ENCODE measurements at regions not wholly inside any gene's neighbourhood (a gene's known extent, or its start where the extent isn't known, plus 50 kb on each side); places are given as distances from the start of the nearest gene placed in this dataset.

DNA sequence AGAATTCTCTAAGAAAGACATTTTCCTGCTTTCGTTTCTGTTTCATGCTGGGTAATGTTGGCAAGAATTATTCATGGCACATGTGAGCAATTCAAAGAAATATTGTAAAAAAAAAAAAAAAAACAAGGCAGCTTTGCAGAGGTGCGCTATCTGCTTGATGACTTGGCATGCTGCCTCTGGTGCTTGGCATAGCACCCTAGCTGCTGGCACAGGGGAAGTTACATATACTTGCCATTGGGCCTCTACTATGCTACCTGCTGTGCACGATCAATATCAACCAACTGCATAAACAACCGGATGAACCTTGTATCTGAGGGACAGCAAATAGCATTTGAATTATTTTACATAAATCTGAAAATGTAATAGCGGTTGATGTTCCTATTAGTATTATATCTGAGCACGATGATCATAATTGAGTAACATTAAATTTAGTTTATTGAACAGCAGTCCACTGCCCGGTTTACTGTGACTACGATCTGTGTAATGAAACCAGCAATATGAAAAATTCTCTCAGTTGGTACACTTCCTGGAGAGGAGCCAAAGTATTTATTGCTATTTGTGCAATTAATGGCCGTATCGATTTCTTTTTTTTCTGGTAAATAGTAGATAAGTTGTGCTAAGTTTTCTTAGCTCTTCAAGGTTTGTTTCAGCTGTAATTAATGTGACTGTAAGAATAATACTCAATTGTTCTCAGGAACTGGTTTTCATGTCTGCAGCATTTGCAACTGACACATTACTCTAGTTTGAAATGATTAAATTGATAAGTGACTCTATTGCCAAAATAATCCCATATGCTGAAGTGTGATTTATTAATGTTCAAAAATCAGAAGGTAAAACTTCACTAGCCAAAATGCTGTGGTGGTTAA, 717.3 kb downstream of the DACH1 start:
- Histone ChIP-seq H3K4me1 (ENCODE audit: insufficient read depth, low read length) (no peaks in the 10 kb centered on the region), H3K4me3 (replicated peaks in 1 of 3; ENCODE audit: insufficient read depth in 1 of 3, low read depth in 2 of 3, low read length in 3 of 3) (no peak overlapping the region), H3K9ac (ENCODE audit: insufficient read depth, low read depth, low read length) (no peak overlapping the region), H4K20me1 (ENCODE audit: insufficient read depth, low read length) (no peaks in the 10 kb centered on the region), H2AFZ (ENCODE audit: low read length) (no peak overlapping the region), H3K36me3 (replicated peaks in 1 of 2; ENCODE audit: control insufficient read depth in 1 of 2, insufficient read depth in 2 of 2, low read length in 2 of 2) (no peaks in the 10 kb centered on the region), H3K27ac (ENCODE audit: extremely low read length, insufficient read depth, low read length) (no peak overlapping the region), H3K9me3 (ENCODE audit: low read length) (no peaks in the 10 kb centered on the region), H3K4me2 (ENCODE audit: low read depth, low read length) (no peak overlapping the region), H3K79me2 (ENCODE audit: insufficient read depth, low read length) (no peaks in the 10 kb centered on the region), H3K27me3 (ENCODE audit: control insufficient read depth in 1 of 2, insufficient read depth in 2 of 2, low read length in 2 of 2) (no peaks in the 10 kb centered on the region)
- no peak for DNase-seq (ENCODE audit: low spot score)
- FAIRE-seq = no peak
- ChIA-PET CTCF (ENCODE audit: low intra/inter-chr PET ratio, low total read pairs) (no interaction called here), POLR2A (no interaction called here)
- 5% methylated on average over 10 of the region's 10 CpGs for WGBS (ENCODE audit: low lambda C conversion rate)
- no TSS peak for BruUV-seq (replicated peaks)
- no peak for TF ChIP-seq ZIK1 (CRISPR knock-in tag; IDR thresholded peaks at IDR 0.05; ENCODE audit: borderline replicate concordance, low read depth)
- no peak for ATAC-seq
- in situ Hi-C loops (cut with HindIII; ENCODE audit: extremely low pct_ligation_motif_present, low pct_unique_long_range_greater_than_20kb) = no loop called here
- intact Hi-C loops (cut with micrococcal nuclease; ENCODE audit: unreplicated experiment) = no loop called here

DNA sequence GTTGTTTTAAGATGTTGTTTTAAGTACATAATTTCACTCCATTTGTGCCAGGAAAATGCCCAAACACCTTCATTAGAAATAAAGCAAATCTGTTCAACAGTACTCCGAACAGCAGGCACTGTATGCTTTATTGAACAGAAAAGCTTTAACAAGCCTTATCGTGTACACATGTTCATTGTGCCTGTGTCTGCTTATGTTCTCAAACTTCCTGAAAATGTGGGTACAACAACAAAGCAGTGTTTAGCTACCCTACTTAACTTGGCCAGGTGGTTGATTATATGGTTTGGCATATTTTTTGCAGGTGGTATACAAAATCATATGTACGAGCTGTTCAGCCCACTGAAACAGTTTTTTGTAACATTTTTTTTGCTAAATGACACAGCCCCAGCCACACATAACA, 718.0 kb downstream of the DACH1 start:
- Histone ChIP-seq H4K20me1 (ENCODE audit: insufficient read depth, low read length) (no peaks in the 10 kb centered on the region), H3K79me2 (ENCODE audit: insufficient read depth, low read length) (no peaks in the 10 kb centered on the region), H3K36me3 (replicated peaks in 1 of 2; ENCODE audit: control insufficient read depth in 1 of 2, insufficient read depth in 2 of 2, low read length in 2 of 2) (no peaks in the 10 kb centered on the region), H3K4me1 (ENCODE audit: insufficient read depth, low read length) (no peaks in the 10 kb centered on the region), H3K27me3 (ENCODE audit: control insufficient read depth in 1 of 2, insufficient read depth in 2 of 2, low read length in 2 of 2) (no peaks in the 10 kb centered on the region), H2AFZ (ENCODE audit: low read length) (no peak overlapping the region), H3K4me3 (replicated peaks in 1 of 3; ENCODE audit: insufficient read depth in 1 of 3, low read depth in 2 of 3, low read length in 3 of 3) (no peak overlapping the region), H3K4me2 (ENCODE audit: low read depth, low read length) (no peak overlapping the region), H3K27ac (ENCODE audit: extremely low read length, insufficient read depth, low read length) (no peak overlapping the region), H3K9ac (ENCODE audit: insufficient read depth, low read depth, low read length) (no peak overlapping the region), H3K9me3 (ENCODE audit: low read length) (no peaks in the 10 kb centered on the region)
- intact Hi-C loops (cut with micrococcal nuclease; ENCODE audit: unreplicated experiment) (no loop called here), in situ Hi-C loops (cut with HindIII; ENCODE audit: extremely low pct_ligation_motif_present, low pct_unique_long_range_greater_than_20kb) (no loop called here)
- 2% methylated on average over 3 of the region's 3 CpGs for WGBS (ENCODE audit: low lambda C conversion rate)
- no peak for DNase-seq (ENCODE audit: low spot score)
- no TSS peak for BruUV-seq (replicated peaks)
- POLR2A ChIA-PET = no interaction called here
- FAIRE-seq = no peak
- no peak for ATAC-seq
- CTCF ChIA-PET (ENCODE audit: low intra/inter-chr PET ratio, low total read pairs) = no interaction called here
- TF ChIP-seq POLR2G (IDR thresholded peaks at IDR 0.05; ENCODE audit: low read depth, low read length) (no peak), EEA1 (CRISPR knock-in tag; IDR thresholded peaks at IDR 0.05; ENCODE audit: borderline replicate concordance) (no peak), HNRNPH1 (optimal IDR thresholded peaks at IDR 0.05; ENCODE audit: low read depth, low read length) (no peak), RNF2 (conservative IDR thresholded peaks at IDR 0.05; ENCODE audit: low read depth) (no peak), HOXD1 (CRISPR knock-in tag; IDR thresholded peaks at IDR 0.05) (no peak), NR2F6 (IDR thresholded peaks at IDR 0.05) (no peak), NR2F6 (CRISPR knock-in tag; IDR thresholded peaks at IDR 0.05) (no peak), MYNN (CRISPR knock-in tag; IDR thresholded peaks at IDR 0.05; ENCODE audit: low read depth) (no peak), JARID2 (CRISPR knock-in tag; IDR thresholded peaks at IDR 0.05; ENCODE audit: insufficient replicate concordance) (no peak), ZNF143 (CRISPR knock-in tag; IDR thresholded peaks at IDR 0.05) (no peak), ZNF607 (CRISPR knock-in tag; IDR thresholded peaks at IDR 0.05; ENCODE audit: borderline replicate concordance) (no peak), ZNF292 (CRISPR knock-in tag; IDR thresholded peaks at IDR 0.05; ENCODE audit: borderline replicate concordance, low read depth) (no peak), U2AF2 (IDR thresholded peaks at IDR 0.05; ENCODE audit: low read depth, low read length) (no peak), ZNF20 (CRISPR knock-in tag; IDR thresholded peaks at IDR 0.05) (no peak), HMG20A (CRISPR knock-in tag; IDR thresholded peaks at IDR 0.05; ENCODE audit: borderline replicate concordance) (no peak)
- TF ChIP-seq, protein P1, sequence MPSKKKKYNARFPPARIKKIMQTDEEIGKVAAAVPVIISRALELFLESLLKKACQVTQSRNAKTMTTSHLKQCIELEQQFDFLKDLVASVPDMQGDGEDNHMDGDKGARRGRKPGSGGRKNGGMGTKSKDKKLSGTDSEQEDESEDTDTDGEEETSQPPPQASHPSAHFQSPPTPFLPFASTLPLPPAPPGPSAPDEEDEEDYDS (CRISPR knock-in tag; IDR thresholded peaks at IDR 0.05) = no peak
- TF ChIP-seq, protein P2, sequence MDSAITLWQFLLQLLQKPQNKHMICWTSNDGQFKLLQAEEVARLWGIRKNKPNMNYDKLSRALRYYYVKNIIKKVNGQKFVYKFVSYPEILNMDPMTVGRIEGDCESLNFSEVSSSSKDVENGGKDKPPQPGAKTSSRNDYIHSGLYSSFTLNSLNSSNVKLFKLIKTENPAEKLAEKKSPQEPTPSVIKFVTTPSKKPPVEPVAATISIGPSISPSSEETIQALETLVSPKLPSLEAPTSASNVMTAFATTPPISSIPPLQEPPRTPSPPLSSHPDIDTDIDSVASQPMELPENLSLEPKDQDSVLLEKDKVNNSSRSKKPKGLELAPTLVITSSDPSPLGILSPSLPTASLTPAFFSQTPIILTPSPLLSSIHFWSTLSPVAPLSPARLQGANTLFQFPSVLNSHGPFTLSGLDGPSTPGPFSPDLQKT (CRISPR knock-in tag; IDR thresholded peaks at IDR 0.05; ENCODE audit: borderline replicate concordance) = no peak
